Stimulated activated naive B cell treated with anti-CD40 and anti-IgM and Interleukin-4, amounts not matched to agents 10 μg/mL and 1 μg/mL and 100 μg/mL, for 72 hours (primary cell): ENCODE measurements at regions not wholly inside any gene's neighbourhood (a gene's known extent, or its start where the extent isn't known, plus 50 kb on each side); places are given as distances from the start of the nearest gene placed in this dataset.
"Not testable (repeated sequence)": the region's sequence is repeated elsewhere in the genome, so short reads cannot be mapped to it uniquely, and the experiment has no call there.

Experiments
- ATAC-seq, 2 donors: fragments of 150-1000 bp; cut with Tn5 transposase; replicated peaks; 2 replicates each; pipeline ENCODE4 v1.10.0; 2021; ENCODE audit warnings: moderate library complexity in 1 of 2
- DNase-seq: peaks from one replicate; pipeline ENCODE4 v3.0.0; 2021
- H3K27ac Mint-ChIP-seq: one replicate; pipeline ENCODE4 v1.8.0; 2022; ENCODE audit warnings: mild to moderate bottlenecking, mixed read lengths
- H3K27me3 Mint-ChIP-seq, 2 donors: one replicate each; pipeline ENCODE4 v1.8.0; 2022; ENCODE audit warnings: mixed read lengths in 2 of 2
- H3K36me3 Mint-ChIP-seq, 2 donors: one replicate each; pipeline ENCODE4 v1.8.0; 2022; ENCODE audit warnings: mixed read lengths in 2 of 2, mild to moderate bottlenecking in 1 of 2
- H3K4me1 Mint-ChIP-seq, 2 donors: one replicate each; pipeline ENCODE4 v1.8.0; 2022; ENCODE audit warnings: mixed read lengths in 2 of 2, mild to moderate bottlenecking in 1 of 2
- H3K4me3 Mint-ChIP-seq, 2 donors: one replicate each; pipeline ENCODE4 v1.8.0; 2022; ENCODE audit warnings: mild to moderate bottlenecking in 2 of 2, mixed read lengths in 2 of 2, moderate library complexity in 1 of 2
- H3K9me3 Mint-ChIP-seq, 2 donors: one replicate each; pipeline ENCODE4 v1.8.0; 2022; ENCODE audit warnings: mixed read lengths in 2 of 2, mild to moderate bottlenecking in 1 of 2

DNA sequence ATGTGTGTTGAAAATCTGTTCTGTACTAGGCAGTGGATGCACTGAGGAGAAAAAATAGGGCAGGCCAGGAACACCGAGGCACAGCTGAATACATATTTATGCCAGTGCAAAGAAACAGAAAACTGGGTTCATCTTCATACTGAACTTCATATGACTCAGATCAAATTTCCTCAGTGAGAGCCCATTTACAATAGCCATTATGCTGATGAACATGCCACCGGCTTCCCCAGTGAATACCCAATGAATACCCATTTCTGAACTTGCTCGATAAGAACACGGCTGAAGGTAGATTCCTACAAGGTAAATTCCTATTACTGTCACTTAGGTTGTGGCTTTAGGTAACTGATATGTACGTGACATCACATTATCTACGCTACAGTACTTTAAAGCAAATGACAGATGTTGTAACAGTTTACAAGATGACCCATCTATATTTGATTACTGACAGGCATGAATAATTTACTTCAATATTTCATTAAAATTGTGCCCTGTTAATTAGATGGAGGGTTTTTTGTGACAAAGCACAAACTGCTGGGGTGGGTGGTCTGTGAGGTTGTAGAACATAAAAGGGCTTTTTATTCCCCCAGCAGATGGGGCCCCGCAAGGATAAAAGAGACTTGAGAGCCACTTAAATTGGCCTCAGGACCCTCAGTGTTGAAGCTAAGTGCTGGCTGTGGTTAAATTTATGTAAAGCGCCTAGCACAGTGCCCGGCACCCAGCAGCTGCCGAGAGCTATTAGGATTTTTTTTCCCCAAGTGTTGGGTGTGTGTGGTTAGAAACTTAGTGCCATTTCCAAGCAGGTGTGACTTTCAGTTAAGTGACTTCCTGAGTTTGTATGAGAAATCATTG is 264.5 kb downstream of the CD83 start:
- H3K9me3 Mint-ChIP-seq = peaks cover 0 to 3% of the 10 kb centered on the region in 2 donors
- H3K4me3 Mint-ChIP-seq = no peak overlapping the region
- H3K27ac Mint-ChIP-seq = peak overlapping the region; percentile 9
- peaks cover 20 to 46% of the 10 kb centered on the region in 2 donors for H3K36me3 Mint-ChIP-seq
- no peak for DNase-seq
- ATAC-seq = peak; percentile 20 to 31
- H3K27me3 Mint-ChIP-seq = no peaks in the 10 kb centered on the region
- peaks cover 46 to 69% of the 10 kb centered on the region in 2 donors for H3K4me1 Mint-ChIP-seq

DNA sequence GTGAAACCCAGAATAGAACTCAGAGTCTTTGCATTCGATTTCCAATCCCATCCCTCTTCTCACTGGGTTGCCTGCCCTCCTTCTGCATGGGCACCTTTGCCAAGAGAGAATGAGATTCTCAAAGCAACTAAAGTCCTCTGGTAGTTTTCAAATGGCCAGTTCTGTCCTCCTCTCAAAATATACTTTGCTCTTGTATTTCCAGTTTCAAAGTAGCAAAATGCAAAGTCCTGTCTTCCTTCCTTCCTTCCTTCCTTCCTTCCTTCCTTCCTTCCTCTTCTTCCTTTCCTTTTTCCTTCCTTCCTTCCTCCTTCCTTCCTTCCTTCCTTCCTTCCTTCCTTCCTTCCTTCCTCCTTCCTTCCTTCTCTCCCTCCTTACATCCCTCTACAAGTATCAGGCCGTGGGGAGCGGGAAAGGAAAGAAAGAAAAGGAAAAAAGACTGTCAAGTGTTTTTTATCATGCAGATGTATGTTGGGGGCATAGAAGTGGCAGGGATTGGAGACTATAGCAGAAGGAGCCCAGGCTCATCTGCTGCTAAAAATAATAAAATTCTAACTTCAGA is 265.2 kb downstream of the CD83 start:
- no peak for DNase-seq
- Mint-ChIP-seq H3K27me3 (no peaks in the 10 kb centered on the region), H3K27ac (no peak overlapping the region), H3K4me3 (no peak overlapping the region), H3K4me1 (peaks cover 46 to 76% of the 10 kb centered on the region in 2 donors), H3K36me3 (peaks cover 18 to 46% of the 10 kb centered on the region in 2 donors), H3K9me3 (peaks cover 0 to 3% of the 10 kb centered on the region in 2 donors)
- ATAC-seq = no peak

DNA sequence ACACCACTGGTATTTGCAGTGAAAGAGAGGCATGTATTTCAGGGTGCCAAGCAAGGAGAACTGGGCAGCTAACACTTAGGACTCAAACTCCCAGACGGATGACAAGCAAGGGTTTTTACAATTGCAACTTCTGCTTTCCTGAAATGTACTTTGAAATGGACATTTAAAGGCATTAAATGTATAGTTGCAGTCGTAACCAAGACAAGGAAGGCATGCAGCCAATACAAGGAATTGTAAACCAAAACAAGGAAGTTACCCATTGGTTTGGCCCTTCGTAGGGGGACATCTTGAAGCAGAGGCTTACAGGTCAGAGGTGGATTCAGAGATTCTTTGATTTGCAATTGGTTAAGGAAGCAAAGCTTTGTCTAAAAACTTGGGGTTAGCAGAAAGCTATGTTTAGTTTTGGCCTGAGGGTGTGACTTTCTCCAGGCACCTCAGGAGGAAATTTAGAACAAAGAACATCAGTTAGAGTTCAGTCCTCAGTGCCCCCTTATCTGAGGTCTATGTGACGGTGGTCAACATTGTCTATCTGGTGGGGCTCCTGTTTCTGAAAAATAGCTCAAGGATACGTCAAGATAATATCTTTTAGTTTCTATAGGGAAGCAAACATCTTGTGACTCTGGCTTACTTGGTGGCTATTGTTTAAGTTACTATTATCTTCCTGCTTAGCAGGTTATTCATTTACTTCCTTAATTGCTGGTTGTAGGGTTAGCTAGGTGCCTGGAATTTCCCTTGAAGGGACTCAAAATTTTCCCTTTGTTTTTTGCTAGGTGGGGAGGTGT is 266.0 kb downstream of the CD83 start:
- Mint-ChIP-seq H3K36me3 (peaks cover 18 to 43% of the 10 kb centered on the region in 2 donors), H3K4me3 (no peak overlapping the region), H3K27me3 (no peaks in the 10 kb centered on the region), H3K27ac (peak overlapping the region; percentile 78), H3K4me1 (peaks cover 44 to 77% of the 10 kb centered on the region in 2 donors), H3K9me3 (peaks cover 0 to 3% of the 10 kb centered on the region in 2 donors)
- peak in 1 of 2 donors; percentile 36 for ATAC-seq
- no peak for DNase-seq

DNA sequence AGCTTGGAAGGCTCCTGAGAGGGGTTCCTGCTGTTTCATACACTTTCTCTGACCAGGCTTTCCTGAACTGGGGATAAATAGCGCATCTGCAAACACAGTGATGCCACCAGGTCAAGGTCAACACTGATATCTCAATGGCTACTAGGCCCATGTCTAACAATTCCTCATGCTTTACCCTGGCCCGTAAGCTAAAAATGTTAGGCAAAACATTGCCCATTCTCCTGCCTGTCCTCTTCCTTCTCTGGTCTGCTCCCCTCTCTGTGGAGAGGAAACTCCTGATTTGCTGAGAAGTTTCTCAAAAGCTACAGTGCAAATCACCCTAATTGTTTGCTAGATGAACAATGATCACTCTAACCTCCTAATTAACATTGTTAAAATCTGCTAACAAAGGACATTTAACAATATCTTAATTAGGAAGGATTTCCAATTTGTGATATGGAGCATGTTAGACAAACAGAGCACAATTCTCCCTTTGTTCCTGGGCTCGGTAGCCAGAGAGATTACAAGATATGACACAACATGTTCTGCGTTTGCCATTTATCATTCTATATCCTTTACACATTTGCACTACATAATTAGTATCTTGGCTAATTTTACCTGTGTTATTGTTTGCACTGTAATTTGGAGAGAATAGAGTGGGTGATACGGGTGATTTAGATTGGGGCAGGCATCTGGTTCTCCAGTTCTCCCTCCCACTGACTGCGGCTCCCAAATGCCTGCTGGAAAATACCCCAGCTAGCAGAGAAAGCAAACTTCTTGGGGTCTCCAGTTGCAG is 266.8 kb downstream of the CD83 start:
- peaks cover 44 to 77% of the 10 kb centered on the region in 2 donors for H3K4me1 Mint-ChIP-seq
- peak overlapping the region; percentile 78 for H3K27ac Mint-ChIP-seq
- H3K27me3 Mint-ChIP-seq = no peaks in the 10 kb centered on the region
- peaks cover 0 to 3% of the 10 kb centered on the region in 2 donors for H3K9me3 Mint-ChIP-seq
- ATAC-seq (no peak), DNase-seq (no peak)
- H3K4me3 Mint-ChIP-seq = no peak overlapping the region
- peaks cover 18 to 43% of the 10 kb centered on the region in 2 donors for H3K36me3 Mint-ChIP-seq

DNA sequence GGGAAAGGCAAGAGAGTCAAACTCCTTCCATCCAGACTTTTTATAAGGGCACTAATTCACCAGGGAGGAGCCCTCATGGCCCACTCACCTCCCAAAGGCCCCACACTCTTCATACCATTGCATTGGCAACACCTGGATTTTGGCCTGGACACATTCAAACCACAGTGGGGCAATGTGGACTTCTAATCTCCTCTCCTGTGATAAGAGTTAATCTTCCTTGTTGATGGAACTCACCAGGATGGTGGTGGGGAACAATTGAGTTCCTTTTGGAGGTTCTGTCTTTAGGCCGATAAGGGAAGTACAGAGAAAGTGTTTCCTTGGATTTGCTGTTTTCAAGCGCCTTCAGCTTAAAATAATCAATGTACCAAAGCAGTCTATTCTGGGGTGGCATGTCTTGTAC is 268.7 kb downstream of the CD83 start:
- Mint-ChIP-seq H3K4me3 (peak overlapping the region; percentile 47 to 48), H3K27me3 (no peaks in the 10 kb centered on the region), H3K4me1 (peaks cover 36 to 71% of the 10 kb centered on the region in 2 donors), H3K9me3 (peaks cover 0 to 3% of the 10 kb centered on the region in 2 donors), H3K36me3 (peaks cover 11 to 31% of the 10 kb centered on the region in 2 donors), H3K27ac (peak overlapping the region; percentile 90)
- DNase-seq = no peak
- ATAC-seq = no peak

DNA sequence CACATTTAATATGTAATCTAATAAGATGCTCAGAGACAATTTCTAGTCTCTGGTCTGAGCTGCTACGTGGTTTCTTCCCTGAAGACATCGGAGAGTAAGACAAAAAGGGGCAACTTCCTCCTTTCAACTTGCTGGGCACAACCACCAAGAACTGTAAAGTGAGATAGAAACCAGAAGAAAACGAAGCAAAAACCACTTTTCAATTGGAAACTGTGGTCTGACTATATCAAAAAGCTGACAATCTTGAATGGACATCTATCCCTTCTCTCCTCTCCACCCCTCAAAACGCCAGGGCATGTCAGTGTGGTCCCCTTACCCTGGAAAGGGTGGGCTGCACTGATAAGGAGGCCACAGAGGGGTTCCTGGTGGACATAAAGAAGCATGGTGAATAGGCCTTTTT is 269.1 kb downstream of the CD83 start:
- H3K4me3 Mint-ChIP-seq = peak overlapping the region in 1 of 2 donors; percentile 47
- peaks cover 0 to 3% of the 10 kb centered on the region in 2 donors for H3K9me3 Mint-ChIP-seq
- ATAC-seq = peak; percentile 85 to 91
- H3K27ac Mint-ChIP-seq = peak overlapping the region; percentile 90
- H3K4me1 Mint-ChIP-seq = peaks cover 36 to 70% of the 10 kb centered on the region in 2 donors
- H3K36me3 Mint-ChIP-seq = peaks cover 11 to 30% of the 10 kb centered on the region in 2 donors
- no peak for DNase-seq
- H3K27me3 Mint-ChIP-seq = no peaks in the 10 kb centered on the region

DNA sequence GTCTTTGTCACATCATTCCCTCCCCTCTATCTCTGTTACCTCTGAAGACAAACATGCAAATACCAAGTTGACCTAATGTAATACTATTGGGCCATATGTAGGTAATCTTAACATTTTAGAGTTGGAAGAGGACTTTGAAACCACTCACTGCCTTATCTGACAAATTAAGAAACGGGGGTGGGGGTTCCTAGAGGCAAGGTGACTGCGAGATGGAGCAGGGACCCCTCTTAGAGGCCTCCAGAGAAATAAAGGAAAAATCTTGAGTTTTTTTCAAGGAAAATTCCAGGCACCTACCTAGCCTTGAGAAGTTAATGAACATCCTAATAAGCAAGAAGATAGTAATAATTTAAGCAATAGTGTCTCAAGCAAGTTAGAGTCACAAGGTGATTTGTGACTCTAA is 270.8 kb downstream of the CD83 start:
- Mint-ChIP-seq H3K4me1 (peaks cover 26 to 58% of the 10 kb centered on the region in 2 donors), H3K27me3 (no peaks in the 10 kb centered on the region), H3K36me3 (peaks cover 17 to 35% of the 10 kb centered on the region in 2 donors), H3K27ac (no peak overlapping the region), H3K4me3 (no peak overlapping the region), H3K9me3 (peaks cover 0 to 3% of the 10 kb centered on the region in 2 donors)
- ATAC-seq = no peak
- DNase-seq = no peak

DNA sequence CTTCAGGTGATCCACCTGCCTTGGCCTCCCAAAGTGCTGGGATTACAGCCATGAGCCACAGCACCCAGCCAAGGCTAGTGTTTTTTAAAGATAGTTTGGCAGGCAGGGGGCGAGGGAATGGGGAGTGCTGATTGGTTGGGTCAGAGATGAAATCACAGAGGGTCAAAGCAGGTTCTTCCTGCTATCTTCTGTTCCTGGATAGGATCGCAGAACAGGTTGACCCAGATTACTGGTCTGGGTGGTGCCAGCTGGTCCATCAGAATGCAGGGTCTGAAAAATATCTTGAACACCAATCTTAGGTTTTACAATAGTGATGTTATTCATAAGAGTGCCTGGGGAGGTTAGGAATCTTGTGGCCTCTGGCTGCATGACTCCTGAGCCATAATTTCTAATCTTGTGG is 272.2 kb downstream of the CD83 start:
- not testable (repeated sequence) for H3K4me3 Mint-ChIP-seq, H3K27me3 Mint-ChIP-seq, H3K27ac Mint-ChIP-seq, H3K9me3 Mint-ChIP-seq, DNase-seq, ATAC-seq
- Mint-ChIP-seq H3K36me3 (peaks cover 20 to 31% of the 10 kb centered on the region in 2 donors), H3K4me1 (peaks cover 17 to 55% of the 10 kb centered on the region in 2 donors)

DNA sequence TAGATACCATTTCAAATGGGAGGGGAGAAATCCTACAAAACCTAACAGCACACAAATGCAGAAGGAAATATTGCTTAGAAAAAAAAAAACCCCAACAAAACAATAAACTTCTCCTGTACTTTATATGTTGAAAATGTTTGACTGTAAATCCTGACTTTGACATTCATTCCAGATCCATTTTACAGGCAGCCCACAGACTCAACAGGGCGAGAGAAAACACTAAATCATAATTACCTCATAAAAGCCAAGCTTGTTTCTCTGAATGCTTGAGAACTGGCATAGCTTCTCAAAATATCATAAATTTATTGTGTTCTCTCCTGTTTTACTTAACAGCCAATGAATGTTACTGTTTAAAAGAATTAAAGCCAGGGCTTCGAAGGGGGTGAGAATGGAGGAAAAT is 273.2 kb downstream of the CD83 start:
- H3K4me1 Mint-ChIP-seq = peaks cover 17 to 60% of the 10 kb centered on the region in 2 donors
- no peaks in the 10 kb centered on the region for H3K9me3 Mint-ChIP-seq
- no peaks in the 10 kb centered on the region for H3K27me3 Mint-ChIP-seq
- ATAC-seq (no peak), DNase-seq (no peak)
- H3K27ac Mint-ChIP-seq = no peak overlapping the region
- H3K4me3 Mint-ChIP-seq = no peak overlapping the region
- H3K36me3 Mint-ChIP-seq = peaks cover 16 to 27% of the 10 kb centered on the region in 2 donors

DNA sequence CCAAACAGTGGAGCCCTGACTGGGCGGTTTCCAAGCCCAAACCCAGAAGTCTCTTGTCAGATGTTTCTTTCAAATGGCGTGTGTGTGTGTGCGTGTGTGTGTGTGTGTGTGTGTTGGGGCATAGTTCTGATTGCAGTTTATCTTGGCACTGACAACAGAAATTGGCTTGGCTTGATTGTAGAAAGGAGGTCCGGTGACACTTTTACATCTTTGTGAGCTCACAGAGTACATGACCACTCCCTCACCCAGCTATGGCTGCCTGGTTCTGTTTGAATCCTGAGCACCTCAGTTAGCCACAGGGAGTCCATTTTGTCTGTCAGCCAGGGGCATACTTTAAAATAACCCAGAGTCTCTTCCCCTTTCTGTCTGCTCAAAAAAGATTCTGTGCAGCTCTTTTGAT is 276.3 kb downstream of the CD83 start:
- Mint-ChIP-seq H3K27ac (no peak overlapping the region), H3K36me3 (peaks cover 13 to 28% of the 10 kb centered on the region in 2 donors), H3K9me3 (no peaks in the 10 kb centered on the region), H3K4me1 (peaks cover 23 to 61% of the 10 kb centered on the region in 2 donors), H3K27me3 (no peaks in the 10 kb centered on the region), H3K4me3 (no peak overlapping the region)
- ATAC-seq (no peak), DNase-seq (no peak)

DNA sequence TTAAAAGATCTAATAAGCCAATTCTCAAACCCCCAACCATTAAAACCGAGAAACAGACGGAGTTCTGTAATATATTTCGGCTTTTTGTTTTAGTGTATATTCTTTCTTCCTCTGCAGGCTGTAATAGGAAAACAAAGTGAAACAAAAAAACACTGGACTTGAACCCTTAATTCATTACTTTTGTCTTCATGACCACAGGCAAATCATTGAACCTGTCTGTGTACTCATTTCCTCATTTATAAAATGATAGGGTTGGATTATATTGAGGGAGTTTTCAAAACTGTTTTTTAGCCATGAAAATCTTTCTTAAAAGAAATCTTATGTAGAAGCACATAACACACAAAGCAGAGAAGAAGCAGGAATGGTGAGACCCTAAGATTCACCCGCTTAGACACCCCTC is 278.8 kb downstream of the CD83 start:
- Mint-ChIP-seq H3K27me3 (no peaks in the 10 kb centered on the region), H3K27ac (no peak overlapping the region), H3K9me3 (peaks cover 0 to 2% of the 10 kb centered on the region in 2 donors), H3K4me1 (peaks cover 23 to 48% of the 10 kb centered on the region in 2 donors), H3K4me3 (peak overlapping the region in 1 of 2 donors; percentile 4), H3K36me3 (peaks cover 15 to 40% of the 10 kb centered on the region in 2 donors)
- DNase-seq (no peak), ATAC-seq (no peak)

DNA sequence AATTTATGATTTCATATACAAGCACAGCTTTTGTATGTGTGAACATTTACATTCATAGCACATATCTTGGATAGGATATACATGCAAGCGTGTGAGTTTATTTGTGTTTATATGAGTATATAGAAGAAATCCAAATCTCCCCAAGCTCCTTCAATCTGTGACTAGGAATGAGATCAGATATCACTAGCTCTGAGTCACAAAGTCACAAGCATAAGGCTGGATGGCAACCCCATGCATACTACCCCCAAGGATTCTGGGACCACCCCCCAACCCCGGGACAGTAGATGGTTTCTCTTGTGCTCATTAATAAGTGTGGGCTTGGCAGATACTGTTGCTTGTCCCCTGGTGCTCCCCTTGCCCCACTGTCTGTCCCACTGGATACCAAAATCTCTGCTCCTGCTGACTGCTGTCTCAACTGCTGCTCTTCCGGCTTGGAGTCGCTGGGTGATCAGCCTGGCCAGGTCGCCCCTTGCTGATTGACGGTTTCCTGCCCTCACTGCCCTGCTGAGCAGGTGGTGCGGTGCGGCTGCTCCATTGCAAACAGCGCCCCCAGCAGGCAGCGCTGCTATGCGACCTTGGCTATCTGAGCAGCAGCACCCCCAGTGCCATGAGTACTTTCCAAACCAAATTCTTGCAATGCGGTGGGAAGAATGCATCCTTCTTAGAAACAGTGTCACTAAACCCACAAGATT is 279.4 kb downstream of the CD83 start:
- H3K36me3 Mint-ChIP-seq = peaks cover 15 to 42% of the 10 kb centered on the region in 2 donors
- peaks cover 23 to 48% of the 10 kb centered on the region in 2 donors for H3K4me1 Mint-ChIP-seq
- peak overlapping the region; percentile 71 to 74 for H3K4me3 Mint-ChIP-seq
- DNase-seq (no peak), ATAC-seq (peak; percentile 69 to 78)
- peaks cover 0 to 2% of the 10 kb centered on the region in 2 donors for H3K9me3 Mint-ChIP-seq
- no peaks in the 10 kb centered on the region for H3K27me3 Mint-ChIP-seq
- peak overlapping the region; percentile 93 for H3K27ac Mint-ChIP-seq

DNA sequence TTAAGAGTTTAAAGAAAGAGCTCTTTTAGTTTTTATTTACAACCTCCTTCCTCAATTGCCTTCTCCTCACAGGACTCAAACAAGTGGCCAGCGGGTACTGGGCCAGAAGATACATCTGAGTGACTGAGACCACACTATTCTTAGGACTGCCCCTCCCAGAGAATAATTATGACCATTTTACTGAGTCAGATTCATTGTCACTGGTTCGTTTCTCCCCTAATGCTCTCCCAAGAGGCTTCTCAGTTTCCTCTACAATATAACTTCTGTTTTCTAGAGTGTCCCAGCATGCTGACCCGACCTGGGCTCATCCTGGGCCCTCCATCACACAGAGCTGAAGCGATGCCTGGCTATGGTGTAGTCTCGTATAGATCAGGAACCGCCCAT is 279.9 kb downstream of the CD83 start:
- ATAC-seq (peak; percentile 77 to 84), DNase-seq (no peak)
- Mint-ChIP-seq H3K27me3 (no peaks in the 10 kb centered on the region), H3K4me1 (peaks cover 23 to 48% of the 10 kb centered on the region in 2 donors), H3K27ac (peak overlapping the region; percentile 93), H3K9me3 (peaks cover 0 to 2% of the 10 kb centered on the region in 2 donors), H3K4me3 (peak overlapping the region; percentile 10 to 71), H3K36me3 (peaks cover 13 to 39% of the 10 kb centered on the region in 2 donors)
